Nucleus accumbens (tissue), 56 donors: ENCODE measurements at regions not wholly inside any gene's neighbourhood (a gene's known extent, or its start where the extent isn't known, plus 50 kb on each side); places are given as distances from the start of the nearest gene placed in this dataset.
"Not testable (repeated sequence)": the region's sequence is repeated elsewhere in the genome, so short reads cannot be mapped to it uniquely, and the experiment has no call there.

Source experiments
- DNase-seq, 56 donors: peaks; one replicate each; lab custom pipeline; 2025; lab: John Stamatoyannopoulos, UW

DNA sequence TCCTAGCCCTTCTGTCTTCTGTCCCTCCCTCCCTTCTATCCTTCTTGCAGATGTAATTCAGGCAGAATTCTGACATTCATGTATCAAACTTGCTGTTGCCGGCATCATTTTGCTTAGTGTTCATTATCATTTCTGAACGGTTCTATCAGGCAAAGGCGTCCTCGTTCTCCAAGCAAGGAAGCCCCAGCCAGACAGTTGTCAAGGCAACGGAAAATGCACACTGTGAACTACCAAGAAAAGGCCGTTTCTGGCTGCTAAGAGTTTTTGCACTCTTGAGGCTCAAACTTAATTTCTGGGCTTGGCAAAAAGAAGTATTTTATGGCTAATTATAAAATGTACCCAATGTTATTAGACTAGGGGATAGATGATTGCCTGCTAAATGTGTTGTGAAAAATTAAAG is 164.7 kb upstream of the KCNJ15 start:
- peak in 6 of 56 donors; percentile 2 to 41 (median 6) for DNase-seq

DNA sequence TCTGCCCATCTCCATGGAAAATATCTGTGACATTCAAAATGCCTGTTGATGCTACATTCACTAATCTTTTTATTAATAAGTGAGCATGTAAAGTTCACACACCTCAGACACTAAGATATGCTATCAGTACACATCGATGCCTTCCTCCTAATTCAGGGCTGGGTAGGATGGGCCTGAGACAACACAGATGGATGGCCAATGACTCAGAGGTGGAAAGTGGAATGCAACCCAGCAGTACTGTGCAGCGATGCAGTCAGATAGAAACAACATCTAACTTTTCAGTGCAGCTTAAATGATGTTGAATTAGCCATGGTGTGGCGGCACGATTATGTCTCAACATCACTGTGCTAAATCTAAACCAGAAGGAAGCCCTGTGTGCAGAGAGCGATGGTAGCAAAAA is 161.6 kb upstream of the KCNJ15 start:
- no peak for DNase-seq

DNA sequence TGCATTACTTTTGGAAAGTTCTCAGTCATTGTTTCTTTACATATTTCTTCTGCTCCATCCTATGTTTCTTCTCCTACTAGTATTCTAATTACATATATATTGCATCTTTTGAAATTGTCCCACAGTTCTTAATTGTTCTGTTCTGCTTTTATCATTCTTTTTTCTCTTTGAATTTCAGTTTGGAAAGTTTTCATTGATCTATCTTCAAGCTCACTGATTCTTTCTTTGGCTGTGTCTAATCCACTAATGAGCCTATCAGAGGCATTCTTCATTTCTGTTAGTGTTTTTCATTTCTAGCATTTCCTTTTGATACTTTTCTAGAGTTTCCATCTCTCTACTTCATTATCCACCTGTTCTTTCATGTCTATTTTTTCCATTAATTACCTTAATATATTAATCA is 159.0 kb upstream of the KCNJ15 start:
- DNase-seq, result no peak

DNA sequence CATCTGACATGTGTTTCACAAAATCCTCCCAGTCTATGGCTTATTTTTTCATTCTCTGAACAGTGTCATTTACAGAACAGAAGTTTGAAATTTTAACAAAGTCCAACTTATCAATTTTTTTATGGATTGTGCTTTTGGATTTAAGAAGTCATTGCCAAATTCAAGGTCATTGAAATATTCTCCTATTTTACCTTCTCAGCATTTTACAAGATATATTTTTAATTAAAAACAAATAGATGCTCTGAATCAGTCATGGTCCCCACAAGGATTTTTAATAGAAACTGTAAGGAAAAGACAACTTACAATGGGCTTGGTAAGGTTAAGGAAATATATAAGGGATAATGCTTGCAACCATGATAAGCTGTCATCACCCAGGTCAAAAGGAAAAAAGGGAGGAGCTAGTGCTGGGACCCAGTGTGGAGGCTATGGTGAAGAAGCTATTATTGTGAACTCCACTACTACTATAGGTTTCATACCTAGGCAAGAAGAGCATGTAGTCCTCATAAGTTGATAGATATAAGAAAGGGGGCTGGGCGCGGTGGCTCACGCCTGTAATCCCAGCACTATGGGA is 144.5 kb upstream of the KCNJ15 start:
- DNase-seq, result no peak

DNA sequence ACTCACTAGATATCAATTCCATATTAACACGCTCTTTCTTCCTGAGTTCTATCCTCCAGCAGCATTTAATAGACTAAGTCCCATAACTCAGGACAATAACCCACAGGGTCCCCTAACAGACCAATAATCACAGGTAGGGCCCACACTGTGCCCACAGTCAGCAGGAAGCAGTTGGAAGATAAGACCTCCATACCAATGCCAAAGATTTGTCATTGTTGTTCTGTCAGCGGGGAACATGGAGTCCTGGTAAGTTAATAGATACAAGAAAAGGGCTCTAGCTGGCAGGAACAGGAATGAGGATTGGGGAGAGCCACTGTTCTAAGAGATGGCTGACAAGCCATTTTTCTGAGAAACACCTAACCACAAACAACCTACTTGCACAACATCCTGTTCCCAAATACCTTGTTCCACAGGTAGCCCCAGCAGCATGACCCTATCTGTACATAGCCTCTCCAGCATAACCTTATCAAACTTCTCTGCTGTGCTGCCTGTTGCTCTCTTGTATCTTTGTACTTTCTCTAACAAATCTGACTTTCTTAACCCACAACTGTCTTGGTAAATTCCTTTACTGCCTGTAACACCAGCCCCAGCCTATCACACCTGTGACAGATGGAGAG is 142.0 kb upstream of the KCNJ15 start:
- no peak for DNase-seq

DNA sequence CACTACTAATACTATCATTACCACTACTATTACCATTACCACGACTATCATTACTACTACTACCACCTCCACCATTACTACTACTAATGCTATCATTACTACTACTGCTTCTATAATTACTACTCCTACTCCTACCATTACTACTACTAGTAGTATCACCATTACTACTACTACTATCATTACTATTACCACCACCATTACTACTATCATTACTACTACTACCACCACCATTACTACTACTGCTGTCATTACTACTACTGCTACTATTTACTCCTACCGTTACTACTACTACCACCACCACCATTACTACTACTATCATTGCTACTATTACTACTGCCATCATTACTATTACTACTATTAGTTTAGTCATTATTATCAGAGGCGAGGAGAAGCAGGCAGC is 140.9 kb upstream of the KCNJ15 start:
- no peak for DNase-seq

DNA sequence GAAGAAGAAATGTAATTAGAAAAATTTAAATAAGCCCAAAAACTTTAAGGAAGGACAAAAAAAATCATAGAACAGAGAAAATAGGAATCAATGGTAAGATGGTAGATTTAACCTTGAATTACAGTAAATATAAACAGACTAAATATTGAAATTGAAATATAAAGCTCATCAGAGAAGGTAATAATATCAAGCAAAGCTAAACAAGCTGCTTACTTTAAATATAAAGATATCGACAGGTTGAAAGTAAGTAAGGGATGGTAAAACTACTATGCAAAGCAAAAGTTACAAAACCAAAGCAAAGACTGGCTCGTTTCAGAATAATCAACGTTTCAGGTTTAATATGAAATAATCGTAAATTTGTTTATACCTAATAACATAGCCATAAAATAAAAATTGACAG is 137.0 kb upstream of the KCNJ15 start:
- no peak for DNase-seq

DNA sequence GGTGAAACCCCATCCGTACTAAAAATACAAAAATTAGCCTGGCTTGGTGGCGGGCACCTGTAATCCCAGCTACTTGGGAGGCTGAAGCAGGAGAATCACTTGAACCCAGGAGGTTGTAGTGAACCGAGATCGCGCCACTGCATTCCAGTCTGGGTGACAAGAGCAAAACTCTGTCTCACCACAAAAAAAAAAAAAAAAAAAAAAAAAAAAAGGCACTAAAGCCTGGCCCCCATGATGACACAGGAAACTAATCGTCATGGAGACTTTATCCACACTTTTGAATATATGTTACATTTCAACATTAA is 136.2 kb upstream of the KCNJ15 start:
- DNase-seq, result not testable (repeated sequence)

DNA sequence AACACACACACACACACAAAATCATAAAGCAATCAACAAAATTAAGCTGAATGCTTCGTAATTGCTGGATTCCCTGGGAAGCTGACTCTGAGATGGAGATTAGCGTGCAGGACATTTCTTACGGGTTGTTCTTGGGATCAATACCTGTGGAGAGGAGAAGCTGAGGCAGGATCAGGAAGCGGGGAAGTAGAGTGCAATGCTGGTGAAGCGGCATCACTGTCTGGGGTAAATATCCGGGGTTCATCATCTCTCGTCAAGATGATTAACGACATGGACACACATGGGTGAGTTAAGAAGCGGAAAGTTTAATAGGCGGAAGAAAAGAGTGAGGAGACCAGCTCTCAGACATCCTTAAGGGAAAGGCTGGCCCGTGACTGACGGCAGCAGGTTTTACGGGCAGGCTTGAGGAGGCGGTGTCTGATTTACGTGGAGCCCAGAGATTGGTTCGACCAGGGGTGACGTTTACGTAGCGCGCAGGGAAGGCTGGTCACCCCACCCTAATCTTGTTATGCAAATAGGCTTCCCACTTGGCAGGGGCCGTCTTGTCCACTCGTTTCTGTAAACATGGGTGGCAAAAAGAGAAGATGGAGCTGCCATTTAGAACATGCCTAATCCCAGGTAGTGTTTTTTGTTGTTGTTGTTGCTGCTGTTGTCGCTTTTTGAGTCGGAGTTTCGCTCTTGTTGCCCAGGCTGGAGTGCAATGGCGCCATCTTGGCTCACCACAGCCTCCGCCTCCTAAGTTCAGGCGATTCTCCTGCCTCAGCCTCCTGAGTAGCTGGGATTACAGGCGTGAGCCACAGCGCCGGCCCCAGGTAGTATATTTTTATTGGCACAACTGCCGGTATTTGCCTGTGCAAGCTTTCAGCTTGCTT is 135.6 kb upstream of the KCNJ15 start:
- DNase-seq, result no peak

DNA sequence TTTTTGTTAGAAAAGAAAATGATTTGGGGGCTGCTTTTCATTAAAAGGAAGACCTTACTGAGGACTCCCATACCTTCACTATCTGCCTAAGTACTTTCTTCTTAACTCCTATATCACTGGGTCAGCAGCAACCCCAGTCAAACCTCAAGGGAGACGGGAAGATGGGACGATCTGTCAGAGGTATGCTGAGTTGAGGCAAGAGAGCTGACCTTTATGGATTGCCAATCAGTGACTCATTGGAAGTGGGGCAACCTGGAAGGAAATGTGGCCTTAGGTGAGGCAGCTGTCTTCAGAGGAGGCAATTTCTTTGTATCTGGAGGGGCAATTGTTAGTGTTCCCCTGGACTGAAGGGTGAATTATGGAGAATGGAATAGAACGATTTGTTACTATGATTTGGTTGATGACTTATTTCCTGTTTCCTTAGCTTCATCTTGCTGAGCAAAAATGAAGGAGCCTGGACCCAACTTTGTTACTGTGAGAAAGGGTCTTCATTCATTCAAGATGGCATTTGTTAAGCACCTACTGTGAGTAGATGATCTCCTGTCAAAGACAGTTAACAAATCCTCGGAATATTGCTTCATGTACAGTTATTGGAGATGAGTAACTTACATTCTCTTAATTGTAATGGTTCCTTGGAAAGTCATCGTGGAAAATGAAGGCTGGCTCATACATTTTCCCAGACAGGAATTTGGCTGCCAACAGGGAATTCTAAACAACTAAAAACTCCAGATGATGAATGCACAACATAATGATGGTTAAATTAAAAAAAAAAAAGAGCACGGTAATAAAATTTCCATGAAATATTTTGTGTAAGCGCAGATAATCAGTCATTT is 134.7 kb upstream of the KCNJ15 start:
- DNase-seq, result no peak

DNA sequence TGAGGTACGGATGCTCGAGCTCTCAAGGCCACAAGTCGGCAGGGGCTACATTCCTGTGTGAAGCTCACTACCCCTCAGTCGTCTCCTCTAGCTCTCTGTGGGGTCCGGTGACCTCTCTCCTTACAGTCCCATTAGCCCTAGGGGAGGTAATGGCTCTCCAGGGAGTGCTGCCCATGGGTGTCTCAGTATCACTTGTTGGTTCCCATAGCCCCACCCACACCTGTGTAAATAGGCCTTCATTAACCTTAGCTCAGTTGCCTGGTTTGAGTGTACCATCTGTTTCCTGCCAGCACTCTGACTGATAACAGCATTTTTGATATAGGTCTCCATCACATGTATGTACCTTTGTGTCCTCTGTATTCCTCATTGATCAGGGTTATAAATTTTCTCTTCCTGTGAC is 133.2 kb upstream of the KCNJ15 start:
- no peak for DNase-seq

DNA sequence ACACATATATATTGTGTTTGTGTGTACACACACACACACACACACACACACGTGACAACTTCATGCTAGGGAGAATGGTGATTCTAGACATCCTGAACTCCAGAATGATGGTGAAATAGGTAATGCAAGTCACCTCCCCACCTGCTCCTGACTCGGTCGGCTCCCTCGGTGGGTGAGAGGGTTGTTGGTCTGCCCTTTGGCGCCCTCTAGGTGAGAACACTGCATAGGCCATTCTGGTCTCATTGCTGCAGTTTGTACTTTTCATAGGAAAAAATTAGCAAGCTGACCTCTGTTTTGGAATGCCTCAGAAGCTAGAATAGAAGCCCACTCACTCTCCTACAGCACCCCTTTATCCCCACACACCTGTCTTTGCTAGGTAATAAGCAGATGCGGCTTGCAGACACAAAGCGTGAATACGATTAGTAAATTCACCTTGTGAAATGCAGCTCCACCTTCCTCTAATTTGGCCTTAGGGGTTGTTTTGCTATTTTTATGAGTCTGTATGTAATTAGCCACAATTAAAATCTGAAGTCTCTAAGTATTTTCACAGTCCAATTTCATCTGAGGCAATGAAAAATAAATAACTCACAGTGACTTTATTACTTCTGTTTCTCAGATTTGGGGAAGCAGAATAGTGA is 130.0 kb upstream of the KCNJ15 start:
- peak in 29 of 56 donors; percentile 1 to 66 (median 11) for DNase-seq

DNA sequence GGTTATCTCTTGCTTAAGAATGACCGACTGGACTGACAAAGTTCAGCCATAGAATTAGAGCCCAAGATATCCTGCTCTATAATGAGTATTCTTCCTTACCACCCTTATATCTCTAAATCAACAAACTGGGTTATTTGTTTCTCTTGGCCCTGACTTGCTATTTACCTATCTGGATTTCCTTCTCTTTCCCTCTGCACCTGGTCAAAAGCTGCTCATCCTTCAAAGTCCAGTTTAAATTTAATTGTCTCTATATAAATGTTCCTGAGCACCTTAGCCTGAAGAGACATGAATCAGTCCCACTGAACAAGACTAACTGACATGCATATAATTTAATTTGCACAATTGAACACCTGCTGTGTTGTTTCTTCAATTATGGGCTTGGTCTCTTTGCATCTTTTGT is 127.1 kb upstream of the KCNJ15 start:
- no peak for DNase-seq

DNA sequence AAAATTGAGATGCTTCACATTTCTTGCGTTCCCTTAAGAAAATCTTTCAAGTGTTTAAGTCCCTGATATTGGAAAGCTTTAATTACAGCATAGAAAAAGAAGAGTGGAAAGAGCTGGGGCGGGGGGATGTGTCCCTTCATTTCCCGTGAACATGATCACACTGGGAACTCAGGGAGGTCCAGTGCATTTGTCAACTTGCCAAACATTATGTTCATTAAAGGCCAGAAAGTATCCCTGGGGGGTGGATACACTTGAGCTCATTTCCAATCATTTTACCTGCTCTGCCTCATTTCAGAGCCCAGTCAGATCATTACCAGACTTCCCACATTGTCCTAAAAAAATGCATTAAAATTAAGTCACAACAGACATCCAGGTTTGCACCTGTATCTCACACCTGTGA is 123.6 kb upstream of the KCNJ15 start:
- no peak for DNase-seq

DNA sequence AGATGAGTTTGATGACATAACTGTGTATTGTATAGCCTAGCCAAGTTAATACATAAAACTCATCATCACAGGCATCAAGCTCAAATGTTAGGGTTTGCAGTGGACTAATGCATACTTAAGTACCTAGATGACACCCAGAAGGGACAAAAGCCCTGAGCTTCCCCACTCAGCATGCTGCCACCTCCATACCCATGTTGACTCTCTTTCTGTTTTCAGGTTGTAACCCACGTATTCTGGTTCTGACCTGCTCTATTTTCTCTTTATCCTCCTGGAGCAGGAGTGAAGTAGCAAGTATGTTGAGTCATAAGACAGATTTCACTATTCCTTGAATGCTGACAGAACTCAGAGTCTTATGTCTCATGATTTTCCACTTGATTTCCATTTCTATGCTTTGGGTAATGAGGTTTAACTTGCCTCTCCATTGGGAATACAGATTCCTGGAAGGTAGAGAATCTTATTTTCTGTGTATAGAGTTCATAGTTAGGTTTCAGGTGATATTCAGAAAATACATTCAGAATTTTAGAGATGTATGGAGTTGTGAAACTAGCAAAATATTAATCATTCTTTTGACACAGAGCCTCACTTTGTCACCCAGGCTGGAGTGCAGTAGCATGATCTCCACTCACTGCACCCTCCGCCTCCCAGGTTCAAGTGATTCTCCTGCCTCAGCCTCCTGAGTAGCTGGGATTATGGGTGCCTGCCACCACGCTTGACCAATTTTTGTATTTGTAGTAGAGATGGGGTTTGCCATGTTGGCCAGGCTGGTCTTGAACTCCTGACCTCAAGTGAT is 122.5 kb upstream of the KCNJ15 start:
- DNase-seq, result no peak

DNA sequence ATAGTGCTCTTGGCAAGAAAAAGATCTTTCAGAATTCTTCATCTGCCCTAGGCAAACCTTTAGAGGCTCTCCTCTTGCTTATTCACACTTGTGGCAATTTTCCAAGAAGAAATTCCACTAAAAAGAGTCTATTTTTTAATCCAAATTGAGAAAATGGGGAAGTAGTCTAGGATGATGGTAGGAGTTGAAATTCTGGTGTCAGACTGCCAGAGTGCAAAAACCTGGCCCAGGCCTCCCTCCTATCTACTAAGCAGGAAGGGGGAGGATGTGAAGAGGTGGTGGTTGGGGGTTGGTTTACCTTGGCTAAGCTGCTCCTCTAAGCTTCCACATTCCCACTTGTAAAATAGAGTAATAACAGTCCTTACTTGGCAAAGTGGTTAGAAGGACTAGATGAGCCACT is 120.6 kb upstream of the KCNJ15 start:
- DNase-seq, result no peak

DNA sequence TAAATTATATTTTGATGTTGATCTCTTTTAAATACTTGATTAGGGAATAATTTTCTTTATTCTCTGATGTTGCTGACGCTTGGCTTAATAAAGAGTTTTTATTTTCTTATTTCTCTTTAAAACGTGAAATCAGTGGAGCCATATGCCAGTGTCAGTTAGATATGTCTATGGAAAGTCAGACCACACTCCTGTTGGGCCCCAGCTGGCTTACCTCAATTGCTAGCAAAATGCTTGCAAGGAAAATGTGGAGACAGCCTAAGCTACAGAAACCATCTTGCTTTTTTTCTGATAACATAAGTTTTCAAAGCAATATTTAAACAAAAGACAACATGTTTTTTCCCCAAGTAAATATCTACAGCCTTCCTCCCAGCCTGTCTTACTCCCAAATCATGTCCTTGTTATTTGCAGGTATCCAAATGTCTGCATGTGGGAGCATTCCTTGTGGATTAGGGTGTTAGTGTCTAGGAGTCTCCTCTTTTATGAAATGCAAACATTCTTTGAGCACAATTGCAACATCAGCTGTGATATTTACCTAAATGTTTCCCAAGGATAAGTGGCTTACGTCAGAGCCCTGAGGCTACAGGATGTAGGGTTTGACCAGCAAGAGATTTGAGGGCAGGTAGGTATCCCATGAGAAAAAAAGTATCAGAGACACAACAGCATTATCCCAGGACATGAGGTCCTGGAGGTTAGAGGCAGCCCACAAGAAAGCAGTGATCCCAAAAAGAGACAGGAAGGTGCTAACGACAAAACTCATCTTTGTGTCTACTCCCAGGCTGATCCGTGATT is 117.2 kb upstream of the KCNJ15 start:
- no peak for DNase-seq

DNA sequence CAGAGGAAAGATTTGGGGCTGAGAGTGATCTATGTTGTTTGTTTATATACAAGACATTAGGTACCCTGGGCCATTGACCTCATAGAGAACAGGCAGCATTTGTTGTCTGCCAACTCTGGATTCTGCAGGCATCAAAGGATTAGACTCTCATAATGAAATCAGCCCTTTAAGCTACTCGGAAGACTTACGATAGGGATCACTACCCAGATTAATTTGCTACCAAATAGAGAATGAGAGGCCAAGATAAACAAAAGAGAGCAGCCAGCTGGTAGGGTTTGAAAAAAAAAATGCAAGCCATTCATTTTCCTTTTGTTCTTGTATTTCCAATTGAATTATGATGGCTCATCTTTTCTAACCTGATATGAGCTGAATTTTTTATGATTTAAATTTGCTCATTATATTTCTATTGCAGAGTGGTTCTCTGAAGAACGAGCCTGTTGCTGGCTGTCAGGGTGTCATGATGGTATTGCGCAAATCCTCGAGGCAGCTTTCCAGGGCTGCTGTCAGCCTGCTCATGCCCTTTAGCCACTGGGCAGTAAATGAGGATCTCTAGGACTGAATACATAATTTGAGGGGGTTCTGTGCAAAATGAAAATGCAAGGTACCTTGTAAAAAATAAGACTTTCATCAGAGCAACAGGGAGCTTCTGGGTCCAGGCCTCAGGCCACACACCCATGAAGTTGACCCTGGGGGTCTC is 116.4 kb upstream of the KCNJ15 start:
- peak in 13 of 56 donors; percentile 0 to 58 (median 13) for DNase-seq
